Psoas muscle (tissue), 7 donors: ENCODE measurements at regions not wholly inside any gene's neighbourhood (a gene's known extent, or its start where the extent isn't known, plus 50 kb on each side); places are given as distances from the start of the nearest gene placed in this dataset.
A peak's percentile ranks its signal among the peaks of the same experiment; 100 is the strongest.

Experiments used
- ATAC-seq, 4 donors: fragments of 200-7000 bp; cut with Tn5 transposase; one replicate each; pipeline ENCODE4 v1.9.1; 2020; ENCODE audit warnings: moderate library complexity in 3 of 4, mild to moderate bottlenecking in 2 of 4
- DNase-seq, 2 donors: peaks; one replicate each; pipeline ENCODE4 v3.0.0-alpha.2; 2020
- H3K27ac ChIP-seq: fragments of 200-600 bp; one replicate; pipeline ENCODE4 v1.8.0; 2022
- H3K27me3 ChIP-seq, 3 donors: fragments of 200-600 bp in 1 of 3; one replicate each; pipeline versions ENCODE4 v1.6.1 to v1.8.0; 2013 to 2022; ENCODE audit warnings: low read length in 2 of 3, mild to moderate bottlenecking in 2 of 3, moderate library complexity in 1 of 3; ENCODE audit not compliant: insufficient read depth in 3 of 3
- H3K36me3 ChIP-seq, 2 donors: fragments of 200-600 bp in 1 of 2; one replicate each; pipeline versions ENCODE4 v1.6.1 to v1.8.0; 2013 to 2022; ENCODE audit warnings: low read depth in 1 of 2, mild to moderate bottlenecking in 1 of 2, moderate library complexity in 1 of 2; ENCODE audit not compliant: insufficient read depth in 1 of 2
- H3K4me1 ChIP-seq: fragments of 200-600 bp; one replicate; pipeline ENCODE4 v1.8.0; 2022
- H3K4me3 ChIP-seq: fragments of 200-600 bp; one replicate; pipeline ENCODE4 v1.8.0; 2022; ENCODE audit warnings: mild to moderate bottlenecking
- H3K9me3 ChIP-seq: fragments of 200-600 bp; one replicate; pipeline ENCODE4 v1.8.0; 2022
- CTCF ChIP-seq: fragments of 200-600 bp; IDR thresholded peaks from one replicate; pipeline ENCODE4 v1.8.0; 2022; ENCODE audit warnings: antibody characterized with exemption
- WGBS, 3 donors: extraction: QIAGEN DNeasy Blood & Tissue Kit; methylation state at CpG; one replicate each; pipeline versions ENCODE4 v1.1.6 to v1.1.7; 2013; 5-methylcytosine and 5-hydroxymethylcytosine counted together
- intact Hi-C, 2 donors: fragments of 100-400 bp; cut with DNase I; formaldehyde crosslinking; loops; one replicate each; pipeline versions ENCODE4 v1.11.0 to v1.14.2; 2022
- donor health status: healthy with polysubstance abuse.
- donor health status: DM: no; HTN: no; CAD: no; lungs with moderate emphysema.
- donor health status: Bipolar disorder and iron deficiency.
- donor health status: healthy.
- donor health status: DM: yes; HTN: yes; CAD: no.
- donor health status: DM: no; HTN: no; CAD: no.
- donor health status: DM: yes; HTN: yes; CAD: no.

- Histone ChIP-seq H3K4me3 (no peak overlapping the region), H3K27me3 (no peaks in the 10 kb centered on the region), H3K9me3 (no peaks in the 10 kb centered on the region), H3K27ac (no peak overlapping the region), H3K36me3 (no peaks in the 10 kb centered on the region), H3K4me1 (no peaks in the 10 kb centered on the region)
- peak; percentile 43 for TF ChIP-seq CTCF
- intact Hi-C loops: no loop called here
- 51 to 64% (median 55%) methylated on average over 6 of the region's 6 CpGs for WGBS, 3 donors
- DNase-seq: no peak
- ATAC-seq: no peak
Observed at GRCh38 chrX:36908801-36909675, 99.1 kb upstream of the FAM47C start.

DNA sequence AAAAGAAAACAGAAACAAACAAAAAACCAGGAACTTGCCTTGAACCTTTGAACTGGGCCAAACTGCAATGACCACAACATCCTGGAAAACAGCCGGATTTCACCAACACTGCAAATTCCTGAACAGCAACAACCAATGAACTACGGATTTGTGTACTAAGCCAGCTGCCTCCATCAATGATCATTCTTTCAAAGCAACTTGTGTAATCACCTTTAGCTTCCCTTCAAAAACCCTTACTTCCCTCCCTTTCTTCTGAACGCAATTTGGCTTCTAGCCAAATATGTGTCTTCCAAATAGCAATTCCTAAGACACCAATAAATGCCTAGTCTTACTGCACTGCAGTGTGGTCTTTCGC is 98.5 kb upstream of the FAM47C start:
- TF ChIP-seq CTCF: no peak
- no peak for ATAC-seq
- WGBS, 3 donors: 20 to 36% (median 21%) methylated on average over 4 of the region's 4 CpGs
- H3K27me3 ChIP-seq: no peaks in the 10 kb centered on the region
- no peaks in the 10 kb centered on the region for H3K4me1 ChIP-seq
- no peak for DNase-seq
- intact Hi-C loops: no loop called here
- H3K36me3 ChIP-seq: no peaks in the 10 kb centered on the region
- H3K9me3 ChIP-seq: no peaks in the 10 kb centered on the region
- no peak overlapping the region for H3K27ac ChIP-seq
- no peak overlapping the region for H3K4me3 ChIP-seq

GRCh38 chrX:36913551-36913950 is 94.6 kb upstream of the FAM47C start:
- Histone ChIP-seq H3K4me1 (no peaks in the 10 kb centered on the region), H3K27ac (no peak overlapping the region), H3K9me3 (no peaks in the 10 kb centered on the region), H3K4me3 (no peak overlapping the region), H3K27me3 (no peaks in the 10 kb centered on the region), H3K36me3 (no peaks in the 10 kb centered on the region)
- no peak for TF ChIP-seq CTCF
- intact Hi-C loops: no loop called here
- ATAC-seq (no peak), DNase-seq (no peak)
- 66 to 85% (median 81%) methylated on average over 3 of the region's 3 CpGs for WGBS, 3 donors

GRCh38 chrX:36916941-36917340 is 91.2 kb upstream of the FAM47C start:
- no peak for ATAC-seq
- no peak overlapping the region for H3K4me3 ChIP-seq
- H3K9me3 ChIP-seq: no peaks in the 10 kb centered on the region
- intact Hi-C loops: no loop called here
- H3K4me1 ChIP-seq: no peaks in the 10 kb centered on the region
- WGBS, 3 donors: 74 to 82% (median 79%) methylated on average over 2 of the region's 2 CpGs
- H3K36me3 ChIP-seq: no peaks in the 10 kb centered on the region
- no peak for TF ChIP-seq CTCF
- H3K27me3 ChIP-seq: no peaks in the 10 kb centered on the region
- DNase-seq: no peak
- no peak overlapping the region for H3K27ac ChIP-seq

- intact Hi-C loops: no loop called here
- Histone ChIP-seq H3K4me3 (no peak overlapping the region), H3K36me3 (no peaks in the 10 kb centered on the region)
Observed at GRCh38 chrX:36927712-36928111, 80.5 kb upstream of the FAM47C start.

More at GRCh38 chrX:36927712-36928111, 80.5 kb upstream of the FAM47C start:
- no peak for ATAC-seq
- Histone ChIP-seq H3K4me1 (no peaks in the 10 kb centered on the region), H3K27me3 (peaks cover 0 to 8% (median 0%) of the 10 kb centered on the region in 3 donors), H3K27ac (no peak overlapping the region), H3K9me3 (peaks cover 21% of the 10 kb centered on the region)
- 33 to 55% (median 38%) methylated on average over 1 of the region's 1 CpG for WGBS, 3 donors
- TF ChIP-seq CTCF: no peak
- DNase-seq: no peak
